Nephron progenitor cell (in vitro differentiated cells): ENCODE measurements at regions not wholly inside any gene's neighbourhood (a gene's known extent, or its start where the extent isn't known, plus 50 kb on each side); places are given as distances from the start of the nearest gene placed in this dataset.

Experiments
- DNase-seq: peaks from one replicate; pipeline ENCODE4 v3.0.0; 2021
- H3K27ac Mint-ChIP-seq: 2 replicates; pipeline ENCODE4 v1.8.0; 2021; ENCODE audit warnings: mild to moderate bottlenecking, moderate library complexity, mixed read lengths
- H3K27me3 Mint-ChIP-seq: 2 replicates; pipeline ENCODE4 v1.8.0; 2021; ENCODE audit warnings: mild to moderate bottlenecking, low read depth, mixed read lengths; ENCODE audit not compliant: poor library complexity
- H3K36me3 Mint-ChIP-seq: 2 replicates; pipeline ENCODE4 v1.8.0; 2021; ENCODE audit warnings: low read depth, mixed read lengths
- H3K4me1 Mint-ChIP-seq: 2 replicates; pipeline ENCODE4 v1.8.0; 2021; ENCODE audit warnings: mixed read lengths
- H3K4me3 Mint-ChIP-seq: 2 replicates; pipeline ENCODE4 v1.8.0; 2021; ENCODE audit warnings: mild to moderate bottlenecking, moderate library complexity, mixed read lengths
- H3K9me3 Mint-ChIP-seq: 2 replicates; pipeline ENCODE4 v1.8.0; 2021; ENCODE audit warnings: mild to moderate bottlenecking, moderate library complexity, mixed read lengths
- CTCF ChIP-seq: fragments of 200-600 bp; sonication (generic); IDR thresholded peaks from 2 replicates; pipeline ENCODE4 v1.5.0; 2021; ENCODE audit warnings: antibody characterized with exemption

DNA sequence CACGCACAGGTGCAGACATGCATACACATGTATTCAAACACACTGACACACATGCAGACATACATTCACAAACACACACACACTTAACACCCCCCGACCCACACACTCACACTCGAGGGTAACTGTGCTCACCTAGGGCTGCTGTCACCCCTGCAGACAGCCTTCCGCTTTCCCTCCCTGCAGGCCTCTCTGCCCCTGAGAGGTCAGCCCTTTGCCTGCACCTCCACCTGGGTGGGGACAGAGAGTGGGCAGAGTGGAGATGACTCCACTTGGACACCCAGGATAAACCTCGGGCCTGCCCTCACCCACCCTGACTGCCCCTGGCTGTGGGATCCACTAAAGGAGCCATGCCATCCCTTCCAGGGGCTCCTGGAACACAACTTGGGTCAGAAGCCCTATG lies 264.3 kb downstream of the PTPRU start:
- no peak for TF ChIP-seq CTCF
- Mint-ChIP-seq H3K9me3 (peaks cover 8% of the 10 kb centered on the region), H3K4me1 (peaks cover 31% of the 10 kb centered on the region), H3K36me3 (no peaks in the 10 kb centered on the region), H3K4me3 (no peak overlapping the region), H3K27me3 (peaks cover 25% of the 10 kb centered on the region), H3K27ac (no peak overlapping the region)
- DNase-seq: no peak

GRCh38 chr1:29500041-29500440 lies 263.7 kb downstream of the PTPRU start:
- Mint-ChIP-seq H3K4me1 (peaks cover 30% of the 10 kb centered on the region), H3K36me3 (no peaks in the 10 kb centered on the region), H3K27me3 (peaks cover 27% of the 10 kb centered on the region), H3K9me3 (peaks cover 14% of the 10 kb centered on the region), H3K4me3 (no peak overlapping the region), H3K27ac (no peak overlapping the region)
- TF ChIP-seq CTCF: no peak
- DNase-seq: no peak

DNA sequence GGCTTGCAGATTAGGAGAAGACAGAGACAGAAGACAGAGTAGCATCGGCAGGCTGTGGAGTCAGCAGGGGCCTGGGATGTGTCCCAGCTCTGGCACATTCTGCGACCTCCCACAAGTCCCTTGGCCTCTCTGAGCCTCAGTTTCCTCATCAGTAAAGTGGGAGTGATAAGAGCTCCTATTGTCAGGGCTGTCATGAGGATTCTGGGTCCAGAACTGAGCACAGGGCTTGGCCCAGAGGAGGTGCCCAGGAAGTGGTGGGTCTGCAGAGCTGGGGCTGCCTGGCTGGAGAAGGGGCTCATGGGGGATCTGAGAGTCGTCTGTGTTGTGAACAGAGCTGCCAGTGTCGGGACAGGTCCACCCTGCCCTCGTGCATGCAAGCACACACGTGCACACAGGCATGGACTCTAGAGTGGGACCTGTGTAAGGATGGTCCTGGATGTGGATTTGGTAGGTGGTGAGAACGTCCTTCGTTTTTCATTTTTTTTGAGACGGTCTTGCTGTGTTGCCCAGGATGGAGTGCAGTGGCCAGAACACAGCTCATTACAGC lies 262.9 kb downstream of the PTPRU start:
- no peak for DNase-seq
- no peaks in the 10 kb centered on the region for H3K36me3 Mint-ChIP-seq
- no peak overlapping the region for H3K27ac Mint-ChIP-seq
- peaks cover 23% of the 10 kb centered on the region for H3K9me3 Mint-ChIP-seq
- TF ChIP-seq CTCF: no peak
- peaks cover 21% of the 10 kb centered on the region for H3K4me1 Mint-ChIP-seq
- peaks cover 27% of the 10 kb centered on the region for H3K27me3 Mint-ChIP-seq
- H3K4me3 Mint-ChIP-seq: no peak overlapping the region

- Mint-ChIP-seq H3K27me3 (peaks cover 27% of the 10 kb centered on the region), H3K27ac (no peak overlapping the region), H3K4me3 (no peak overlapping the region), H3K36me3 (no peaks in the 10 kb centered on the region), H3K4me1 (peaks cover 13% of the 10 kb centered on the region), H3K9me3 (peaks cover 29% of the 10 kb centered on the region)
- no peak for TF ChIP-seq CTCF
- DNase-seq: no peak
Observed at GRCh38 chr1:29498126-29499103, 262.1 kb downstream of the PTPRU start.

DNA sequence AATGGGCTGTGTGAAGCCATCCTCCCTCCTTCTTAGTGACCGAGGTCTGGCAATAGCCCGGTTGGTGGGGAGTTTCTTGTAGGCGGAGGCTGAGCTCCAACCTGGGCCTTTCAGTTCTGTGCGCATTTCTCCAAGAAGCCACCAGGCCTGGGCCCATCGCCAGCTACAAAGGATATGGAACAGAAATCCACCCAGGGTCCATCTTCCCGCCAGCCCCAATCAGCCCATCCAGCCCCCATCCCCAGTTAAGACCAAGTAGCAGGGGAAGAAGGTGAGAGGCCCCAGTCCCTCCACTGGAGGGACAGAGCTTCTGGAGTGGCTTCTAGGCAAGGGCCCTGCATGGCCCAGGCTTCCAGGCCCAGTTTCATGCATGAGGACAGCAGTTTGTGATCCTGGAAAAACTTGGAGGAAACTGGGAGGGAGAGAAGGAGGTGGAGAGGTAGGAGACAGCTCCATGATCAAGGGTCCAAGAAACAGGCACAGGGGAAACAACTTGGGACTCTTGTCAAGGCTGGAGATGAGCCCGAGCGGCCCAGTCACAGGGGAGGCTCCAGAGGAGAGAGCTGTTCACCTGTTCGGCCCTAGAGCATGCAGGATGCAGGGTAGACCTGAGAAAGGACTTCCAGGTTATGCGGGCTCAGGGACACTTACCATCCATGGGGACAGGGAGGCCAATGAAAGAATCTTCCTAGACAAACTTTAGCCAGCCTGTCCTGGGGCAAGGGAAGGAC lies 261.2 kb downstream of the PTPRU start:
- DNase-seq: no peak
- Mint-ChIP-seq H3K27ac (no peak overlapping the region), H3K4me3 (no peak overlapping the region), H3K27me3 (peaks cover 21% of the 10 kb centered on the region), H3K9me3 (peaks cover 29% of the 10 kb centered on the region), H3K36me3 (no peaks in the 10 kb centered on the region), H3K4me1 (peaks cover 7% of the 10 kb centered on the region)
- TF ChIP-seq CTCF: no peak
